Psoas muscle (tissue), 7 donors: ENCODE measurements at regions not wholly inside any gene's neighbourhood (a gene's known extent, or its start where the extent isn't known, plus 50 kb on each side); places are given as distances from the start of the nearest gene placed in this dataset.

Experiments used
- ATAC-seq, 4 donors: fragments of 200-7000 bp; cut with Tn5 transposase; one replicate each; pipeline ENCODE4 v1.9.1; 2020; ENCODE audit warnings: moderate library complexity in 3 of 4, mild to moderate bottlenecking in 2 of 4
- DNase-seq, 2 donors: peaks; one replicate each; pipeline ENCODE4 v3.0.0-alpha.2; 2020
- H3K27ac ChIP-seq: fragments of 200-600 bp; one replicate; pipeline ENCODE4 v1.8.0; 2022
- H3K27me3 ChIP-seq, 3 donors: fragments of 200-600 bp in 1 of 3; one replicate each; pipeline versions ENCODE4 v1.6.1 to v1.8.0; 2013 to 2022; ENCODE audit warnings: low read length in 2 of 3, mild to moderate bottlenecking in 2 of 3, moderate library complexity in 1 of 3; ENCODE audit not compliant: insufficient read depth in 3 of 3
- H3K36me3 ChIP-seq, 2 donors: fragments of 200-600 bp in 1 of 2; one replicate each; pipeline versions ENCODE4 v1.6.1 to v1.8.0; 2013 to 2022; ENCODE audit warnings: low read depth in 1 of 2, mild to moderate bottlenecking in 1 of 2, moderate library complexity in 1 of 2; ENCODE audit not compliant: insufficient read depth in 1 of 2
- H3K4me1 ChIP-seq: fragments of 200-600 bp; one replicate; pipeline ENCODE4 v1.8.0; 2022
- H3K4me3 ChIP-seq: fragments of 200-600 bp; one replicate; pipeline ENCODE4 v1.8.0; 2022; ENCODE audit warnings: mild to moderate bottlenecking
- H3K9me3 ChIP-seq: fragments of 200-600 bp; one replicate; pipeline ENCODE4 v1.8.0; 2022
- CTCF ChIP-seq: fragments of 200-600 bp; IDR thresholded peaks from one replicate; pipeline ENCODE4 v1.8.0; 2022; ENCODE audit warnings: antibody characterized with exemption
- WGBS, 3 donors: extraction: QIAGEN DNeasy Blood & Tissue Kit; methylation state at CpG; one replicate each; pipeline versions ENCODE4 v1.1.6 to v1.1.7; 2013; 5-methylcytosine and 5-hydroxymethylcytosine counted together
- intact Hi-C, 2 donors: fragments of 100-400 bp; cut with DNase I; formaldehyde crosslinking; loops; one replicate each; pipeline versions ENCODE4 v1.11.0 to v1.14.2; 2022
- donor health status: healthy with polysubstance abuse.
- donor health status: DM: no; HTN: no; CAD: no; lungs with moderate emphysema.
- donor health status: Bipolar disorder and iron deficiency.
- donor health status: healthy.
- donor health status: DM: yes; HTN: yes; CAD: no.
- donor health status: DM: no; HTN: no; CAD: no.
- donor health status: DM: yes; HTN: yes; CAD: no.

GRCh38 chr6:78465059-78465634 lies 402.2 kb upstream of the IRAK1BP1 start:
- no peak overlapping the region for H3K4me3 ChIP-seq
- no peaks in the 10 kb centered on the region for H3K36me3 ChIP-seq
- no peaks in the 10 kb centered on the region for H3K4me1 ChIP-seq
- no peaks in the 10 kb centered on the region for H3K9me3 ChIP-seq
- intact Hi-C loops, result no loop called here
- no peak for ATAC-seq
- DNase-seq, result no peak
- H3K27me3 ChIP-seq, result no peaks in the 10 kb centered on the region
- no peak for TF ChIP-seq CTCF
- 68 to 84% (median 73%) methylated on average over 3 of the region's 3 CpGs for WGBS, 3 donors
- H3K27ac ChIP-seq, result no peak overlapping the region

GRCh38 chr6:78476561-78476960 lies 390.8 kb upstream of the IRAK1BP1 start:
- Histone ChIP-seq H3K27ac (no peak overlapping the region), H3K4me1 (no peaks in the 10 kb centered on the region), H3K4me3 (no peak overlapping the region), H3K36me3 (no peaks in the 10 kb centered on the region), H3K9me3 (no peaks in the 10 kb centered on the region), H3K27me3 (no peaks in the 10 kb centered on the region)
- DNase-seq (no peak), ATAC-seq (no peak)
- intact Hi-C loops, result no loop called here
- no peak for TF ChIP-seq CTCF

- Histone ChIP-seq H3K27ac (no peak overlapping the region), H3K36me3 (no peaks in the 10 kb centered on the region), H3K4me3 (no peak overlapping the region), H3K9me3 (no peaks in the 10 kb centered on the region), H3K4me1 (no peaks in the 10 kb centered on the region), H3K27me3 (no peaks in the 10 kb centered on the region)
- intact Hi-C loops, result no loop called here
- no peak for TF ChIP-seq CTCF
- DNase-seq, result no peak
- 40 to 49% (median 44%) methylated on average over 4 of the region's 4 CpGs for WGBS, 3 donors
- no peak for ATAC-seq
Measured at GRCh38 chr6:78482801-78483552, 384.4 kb upstream of the IRAK1BP1 start.

GRCh38 chr6:78483553-78484197 lies 383.7 kb upstream of the IRAK1BP1 start:
- 65 to 86% (median 71%) methylated on average over 2 of the region's 2 CpGs for WGBS, 3 donors
- ATAC-seq (no peak), DNase-seq (no peak)
- TF ChIP-seq CTCF, result no peak
- intact Hi-C loops, result no loop called here
- Histone ChIP-seq H3K36me3 (no peaks in the 10 kb centered on the region), H3K27ac (no peak overlapping the region), H3K4me1 (no peaks in the 10 kb centered on the region), H3K27me3 (no peaks in the 10 kb centered on the region), H3K4me3 (no peak overlapping the region), H3K9me3 (no peaks in the 10 kb centered on the region)
